BLaER1 (cell line): ENCODE measurements at regions not wholly inside any gene's neighbourhood (a gene's known extent, or its start where the extent isn't known, plus 50 kb on each side); places are given as distances from the start of the nearest gene placed in this dataset.

ENCODE experiments used
- H3K27ac ChIP-seq: shearing (Covaris generic); formaldehyde crosslinking; 2 replicates; pipeline ENCODE4 v1.8.1; 2022
- H3K27me3 ChIP-seq: shearing (Covaris generic); formaldehyde crosslinking; 2 replicates; pipeline ENCODE4 v1.8.1; 2022
- H3K36me3 ChIP-seq: shearing (Covaris generic); formaldehyde crosslinking; 2 replicates; pipeline ENCODE4 v1.8.1; 2022
- H3K4me1 ChIP-seq: shearing (Covaris generic); formaldehyde crosslinking; 2 replicates; pipeline ENCODE4 v1.8.1; 2022
- H3K4me2 ChIP-seq: shearing (Covaris generic); formaldehyde crosslinking; 2 replicates; pipeline ENCODE4 v1.8.1; 2022
- H3K4me3 ChIP-seq: shearing (Covaris generic); formaldehyde crosslinking; 2 replicates; pipeline ENCODE4 v1.8.1; 2022
- H3K9ac ChIP-seq: shearing (Covaris generic); formaldehyde crosslinking; 2 replicates; pipeline ENCODE4 v1.8.1; 2022
- H3K9me3 ChIP-seq: shearing (Covaris generic); formaldehyde crosslinking; 2 replicates; pipeline ENCODE4 v1.8.1; 2022
- H4K20me1 ChIP-seq: shearing (Covaris generic); formaldehyde crosslinking; 2 replicates; pipeline ENCODE4 v1.8.1; 2022
- Cebpa-rat ChIP-seq: shearing (Covaris generic); IDR thresholded peaks from 2 replicates; pipeline ENCODE4 v1.8.1; 2022

DNA sequence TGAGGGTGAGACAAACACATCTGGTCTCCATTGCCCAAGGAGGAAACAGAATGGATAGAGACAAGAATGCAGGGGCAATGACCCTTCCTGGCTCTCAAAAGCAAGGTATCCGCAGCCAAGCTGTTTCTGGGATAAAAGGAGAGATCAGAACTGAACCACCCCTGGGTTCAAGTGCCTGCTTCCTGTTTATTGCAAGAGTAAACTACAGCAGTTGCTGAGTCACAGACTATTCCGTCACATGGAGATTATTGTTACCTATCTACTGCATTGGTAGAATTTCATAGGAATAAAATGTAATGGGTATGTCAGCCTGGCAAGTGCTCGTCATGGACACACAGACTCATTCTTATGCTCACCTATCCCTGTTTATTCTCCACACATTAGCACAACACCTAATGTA, 821.6 kb downstream of the GRID1 start:
- Histone ChIP-seq H3K9me3 (no peaks in the 10 kb centered on the region), H3K4me2 (no peak overlapping the region), H3K27ac (no peak overlapping the region), H3K4me1 (peaks cover 11% of the 10 kb centered on the region), H3K27me3 (no peaks in the 10 kb centered on the region), H3K36me3 (no peaks in the 10 kb centered on the region), H4K20me1 (no peaks in the 10 kb centered on the region), H3K9ac (no peak overlapping the region), H3K4me3 (no peak overlapping the region)
- no peak for TF ChIP-seq Cebpa-rat

DNA sequence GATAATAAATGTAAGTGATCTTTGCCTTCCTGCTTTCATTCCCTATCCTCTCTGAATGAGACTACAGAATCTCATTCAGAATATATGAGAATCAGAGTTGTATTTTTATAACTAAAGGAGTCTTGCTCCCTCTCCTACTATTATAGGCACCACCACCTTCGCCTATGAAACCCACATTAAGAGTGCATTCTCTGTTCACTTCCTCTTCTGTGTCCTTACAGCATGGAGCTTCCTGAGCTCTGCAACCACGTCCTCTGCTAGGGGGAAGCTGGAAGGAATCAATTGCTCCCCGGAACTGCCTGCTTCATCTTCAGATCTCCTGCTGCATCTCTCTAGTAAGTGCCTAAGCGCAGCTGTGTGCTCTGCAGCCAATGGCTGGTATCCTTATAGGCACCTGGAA, 820.7 kb downstream of the GRID1 start:
- Histone ChIP-seq H3K27ac (no peak overlapping the region), H4K20me1 (no peaks in the 10 kb centered on the region), H3K36me3 (no peaks in the 10 kb centered on the region), H3K9me3 (no peaks in the 10 kb centered on the region), H3K9ac (no peak overlapping the region), H3K4me2 (peak overlapping the region; percentile 47), H3K27me3 (no peaks in the 10 kb centered on the region), H3K4me1 (peaks cover 11% of the 10 kb centered on the region), H3K4me3 (no peak overlapping the region)
- no peak for TF ChIP-seq Cebpa-rat

DNA sequence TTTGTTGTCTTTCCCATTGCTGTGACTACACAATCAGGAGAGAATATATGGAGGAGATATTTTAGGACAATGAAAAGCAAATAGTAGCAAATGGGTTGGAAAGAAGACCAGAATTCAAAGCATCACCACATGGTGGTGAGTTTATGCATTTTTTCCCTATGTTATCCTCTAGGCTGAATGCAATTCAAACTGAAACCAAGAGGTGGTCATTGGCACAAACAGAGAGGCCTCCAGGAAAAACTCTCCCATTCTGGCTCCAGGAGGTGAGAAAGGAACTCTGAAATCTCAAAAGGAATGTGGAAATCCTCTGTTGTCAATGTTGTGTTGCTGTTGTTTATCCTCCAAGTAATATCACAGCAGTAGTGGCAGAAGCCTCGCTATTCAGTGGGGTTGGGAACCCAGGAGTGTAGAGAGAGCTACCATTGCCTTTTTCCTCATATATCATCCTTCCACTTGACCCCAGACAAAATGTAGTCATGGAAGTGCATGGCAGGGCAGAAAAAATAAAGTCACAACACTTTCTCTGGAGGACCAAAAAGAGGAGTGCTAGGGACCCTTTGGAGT, 819.1 kb downstream of the GRID1 start:
- Histone ChIP-seq H3K9ac (no peak overlapping the region), H3K27me3 (no peaks in the 10 kb centered on the region), H4K20me1 (no peaks in the 10 kb centered on the region), H3K4me3 (no peak overlapping the region), H3K4me1 (peaks cover 11% of the 10 kb centered on the region), H3K36me3 (no peaks in the 10 kb centered on the region), H3K4me2 (no peak overlapping the region), H3K27ac (no peak overlapping the region), H3K9me3 (no peaks in the 10 kb centered on the region)
- TF ChIP-seq Cebpa-rat: no peak

DNA sequence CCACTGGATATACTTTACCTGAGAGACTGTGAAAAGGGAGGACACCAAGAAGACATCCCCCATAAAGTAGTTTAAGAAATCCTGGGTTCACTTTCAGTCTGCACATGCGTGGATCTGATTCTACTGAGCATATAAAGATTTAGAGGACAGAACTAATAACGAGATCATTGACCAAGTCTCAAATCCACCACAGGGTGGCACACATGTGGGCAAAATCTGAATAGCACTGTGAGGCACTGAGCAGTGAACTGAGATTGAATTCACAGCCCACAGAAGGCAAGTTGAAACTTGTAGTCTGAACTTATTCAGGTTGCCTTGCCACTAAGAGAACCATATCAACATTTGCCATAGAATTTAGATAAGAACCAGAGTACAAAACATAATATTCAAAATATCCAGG, 818.6 kb downstream of the GRID1 start:
- TF ChIP-seq Cebpa-rat: no peak
- H3K4me2 ChIP-seq: no peak overlapping the region

More for the DNA sequence above, 818.6 kb downstream of the GRID1 start:
- no peaks in the 10 kb centered on the region for H4K20me1 ChIP-seq
- peaks cover 11% of the 10 kb centered on the region for H3K4me1 ChIP-seq
- H3K9ac ChIP-seq: no peak overlapping the region
- H3K36me3 ChIP-seq: no peaks in the 10 kb centered on the region
- H3K27ac ChIP-seq: no peak overlapping the region
- no peak overlapping the region for H3K4me3 ChIP-seq
- H3K27me3 ChIP-seq: no peaks in the 10 kb centered on the region
- no peaks in the 10 kb centered on the region for H3K9me3 ChIP-seq
